ENCODE measurements at regions not wholly inside any gene's neighbourhood (a gene's known extent, or its start where the extent isn't known, plus 50 kb on each side); places are given as distances from the start of the nearest gene placed in this dataset.

- TF ChIP-seq CTCF (IDR thresholded peaks at IDR 0.05; ENCODE audit: low read length) = no peak
- no peak for TF ChIP-seq EZH2 (IDR thresholded peaks at IDR 0.05; ENCODE audit: borderline replicate concordance, low read length)
- H2AFZ ChIP-seq (ENCODE audit: low read length) = no peak overlapping the region
- peaks cover 3% of the 10 kb centered on the region; the same call in 1 of the 2 replicates for H3K27me3 ChIP-seq (ENCODE audit: insufficient read depth, low read length)
- H3K79me2 ChIP-seq (ENCODE audit: insufficient read depth, low read length) = no peaks in the 10 kb centered on the region
- H3K9ac ChIP-seq (ENCODE audit: low read length) = no peak overlapping the region
- H3K9me3 ChIP-seq (ENCODE audit: low read length) = no peaks in the 10 kb centered on the region
- H3K27ac ChIP-seq (ENCODE audit: low read depth, low read length, poor library complexity, severe bottlenecking) = no peak overlapping the region
- H3K36me3 ChIP-seq (ENCODE audit: insufficient read depth, low read length) = no peaks in the 10 kb centered on the region
- H3K4me2 ChIP-seq (ENCODE audit: low read length) = no peak overlapping the region
- no peaks in the 10 kb centered on the region for H4K20me1 ChIP-seq (ENCODE audit: insufficient read depth, low read length)
- H3K9me2 ChIP-seq (ENCODE audit: low read depth, low read length) = no peaks in the 10 kb centered on the region
- H3F3A ChIP-seq (ENCODE audit: insufficient read depth, low read length) = no peaks in the 10 kb centered on the region
- H3K4me1 ChIP-seq (ENCODE audit: insufficient read depth, low read length, severe bottlenecking) = no peaks in the 10 kb centered on the region
- no peak overlapping the region for H3K4me3 ChIP-seq (ENCODE audit: low read depth, low read length, poor library complexity, severe bottlenecking)
Observed at GRCh38 chr3:43873723-43874122, 183.0 kb downstream of the ABHD5 start.

- Histone ChIP-seq H3K9me2 (ENCODE audit: low read depth, low read length) (no peaks in the 10 kb centered on the region), H3K9ac (ENCODE audit: low read length) (no peak overlapping the region), H3K4me3 (ENCODE audit: low read depth, low read length, poor library complexity, severe bottlenecking) (no peak overlapping the region), H3K79me2 (ENCODE audit: insufficient read depth, low read length) (no peaks in the 10 kb centered on the region), H3K4me1 (ENCODE audit: insufficient read depth, low read length, severe bottlenecking) (no peaks in the 10 kb centered on the region), H3K9me3 (ENCODE audit: low read length) (no peaks in the 10 kb centered on the region), H3K27me3 (ENCODE audit: insufficient read depth, low read length) (peaks cover 3% of the 10 kb centered on the region; the same call in 1 of the 2 replicates), H3K36me3 (ENCODE audit: insufficient read depth, low read length) (no peaks in the 10 kb centered on the region), H4K20me1 (ENCODE audit: insufficient read depth, low read length) (no peaks in the 10 kb centered on the region), H3K4me2 (ENCODE audit: low read length) (no peak overlapping the region), H3F3A (ENCODE audit: insufficient read depth, low read length) (no peaks in the 10 kb centered on the region), H2AFZ (ENCODE audit: low read length) (no peak overlapping the region), H3K27ac (ENCODE audit: low read depth, low read length, poor library complexity, severe bottlenecking) (no peak overlapping the region)
- TF ChIP-seq EZH2 (IDR thresholded peaks at IDR 0.05; ENCODE audit: borderline replicate concordance, low read length) (no peak), CTCF (IDR thresholded peaks at IDR 0.05; ENCODE audit: low read length) (no peak)
Observed at GRCh38 chr3:43874290-43874689, 183.6 kb downstream of the ABHD5 start.

- H3K79me2 ChIP-seq (ENCODE audit: insufficient read depth, low read length) = no peaks in the 10 kb centered on the region
- H3K27ac ChIP-seq (ENCODE audit: low read depth, low read length, poor library complexity, severe bottlenecking) = no peak overlapping the region
- no peak overlapping the region for H3K4me3 ChIP-seq (ENCODE audit: low read depth, low read length, poor library complexity, severe bottlenecking)
- TF ChIP-seq CTCF (IDR thresholded peaks at IDR 0.05; ENCODE audit: low read length) = no peak
- no peak for TF ChIP-seq EZH2 (IDR thresholded peaks at IDR 0.05; ENCODE audit: borderline replicate concordance, low read length)
- H3K4me2 ChIP-seq (ENCODE audit: low read length) = no peak overlapping the region
- no peaks in the 10 kb centered on the region for H3K9me3 ChIP-seq (ENCODE audit: low read length)
- H3K36me3 ChIP-seq (ENCODE audit: insufficient read depth, low read length) = no peaks in the 10 kb centered on the region
- no peak overlapping the region for H3K9ac ChIP-seq (ENCODE audit: low read length)
- no peaks in the 10 kb centered on the region for H3K9me2 ChIP-seq (ENCODE audit: low read depth, low read length)
- no peaks in the 10 kb centered on the region for H3K4me1 ChIP-seq (ENCODE audit: insufficient read depth, low read length, severe bottlenecking)
- no peak overlapping the region for H2AFZ ChIP-seq (ENCODE audit: low read length)
- H3K27me3 ChIP-seq (ENCODE audit: insufficient read depth, low read length) = peaks cover 3% of the 10 kb centered on the region; the same call in 1 of the 2 replicates
- no peaks in the 10 kb centered on the region for H4K20me1 ChIP-seq (ENCODE audit: insufficient read depth, low read length)
- no peaks in the 10 kb centered on the region for H3F3A ChIP-seq (ENCODE audit: insufficient read depth, low read length)
Observed at GRCh38 chr3:43874731-43875130, 184.0 kb downstream of the ABHD5 start.
